ENCODE measurements at regions not wholly inside any gene's neighbourhood (a gene's known extent, or its start where the extent isn't known, plus 50 kb on each side); places are given as distances from the start of the nearest gene placed in this dataset.

GRCh38 chr2:78353168-78353567 lies 672.3 kb upstream of the REG3G start:
- CTCF ChIA-PET: no interaction called here
- no peak overlapping the region for H3K27ac Mint-ChIP-seq
- no peak for TF ChIP-seq RORB (CRISPR knock-in tag; IDR thresholded peaks at IDR 0.05)
- TF ChIP-seq NFE2L1 (CRISPR knock-in tag; IDR thresholded peaks at IDR 0.05): no peak
- no peak for TF ChIP-seq ZSCAN18 (CRISPR knock-in tag; IDR thresholded peaks at IDR 0.05)
- TF ChIP-seq NFYB (CRISPR knock-in tag; conservative IDR thresholded peaks at IDR 0.05; ENCODE audit: low read depth): no peak
- TF ChIP-seq NR1H2 (CRISPR knock-in tag; IDR thresholded peaks at IDR 0.05): no peak
- no peak for TF ChIP-seq CREB1 (CRISPR knock-in tag; IDR thresholded peaks at IDR 0.05)
- TF ChIP-seq USF2 (CRISPR knock-in tag; IDR thresholded peaks at IDR 0.05): no peak
- TF ChIP-seq PREB (CRISPR knock-in tag; IDR thresholded peaks at IDR 0.05; ENCODE audit: borderline replicate concordance): no peak
- TF ChIP-seq MYBL2 (CRISPR knock-in tag; IDR thresholded peaks at IDR 0.05): no peak
- TF ChIP-seq PRRX2 (CRISPR knock-in tag; IDR thresholded peaks at IDR 0.05): no peak
- TF ChIP-seq, protein P1, sequence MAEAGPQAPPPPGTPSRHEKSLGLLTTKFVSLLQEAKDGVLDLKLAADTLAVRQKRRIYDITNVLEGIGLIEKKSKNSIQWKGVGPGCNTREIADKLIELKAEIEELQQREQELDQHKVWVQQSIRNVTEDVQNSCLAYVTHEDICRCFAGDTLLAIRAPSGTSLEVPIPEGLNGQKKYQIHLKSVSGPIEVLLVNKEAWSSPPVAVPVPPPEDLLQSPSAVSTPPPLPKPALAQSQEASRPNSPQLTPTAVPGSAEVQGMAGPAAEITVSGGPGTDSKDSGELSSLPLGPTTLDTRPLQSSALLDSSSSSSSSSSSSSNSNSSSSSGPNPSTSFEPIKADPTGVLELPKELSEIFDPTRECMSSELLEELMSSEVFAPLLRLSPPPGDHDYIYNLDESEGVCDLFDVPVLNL (CRISPR knock-in tag; IDR thresholded peaks at IDR 0.05; ENCODE audit: borderline replicate concordance, low read depth): no peak
- TF ChIP-seq IRF2 (CRISPR knock-in tag; IDR thresholded peaks at IDR 0.05; ENCODE audit: borderline replicate concordance, low read depth): no peak
- TF ChIP-seq, protein P2, sequence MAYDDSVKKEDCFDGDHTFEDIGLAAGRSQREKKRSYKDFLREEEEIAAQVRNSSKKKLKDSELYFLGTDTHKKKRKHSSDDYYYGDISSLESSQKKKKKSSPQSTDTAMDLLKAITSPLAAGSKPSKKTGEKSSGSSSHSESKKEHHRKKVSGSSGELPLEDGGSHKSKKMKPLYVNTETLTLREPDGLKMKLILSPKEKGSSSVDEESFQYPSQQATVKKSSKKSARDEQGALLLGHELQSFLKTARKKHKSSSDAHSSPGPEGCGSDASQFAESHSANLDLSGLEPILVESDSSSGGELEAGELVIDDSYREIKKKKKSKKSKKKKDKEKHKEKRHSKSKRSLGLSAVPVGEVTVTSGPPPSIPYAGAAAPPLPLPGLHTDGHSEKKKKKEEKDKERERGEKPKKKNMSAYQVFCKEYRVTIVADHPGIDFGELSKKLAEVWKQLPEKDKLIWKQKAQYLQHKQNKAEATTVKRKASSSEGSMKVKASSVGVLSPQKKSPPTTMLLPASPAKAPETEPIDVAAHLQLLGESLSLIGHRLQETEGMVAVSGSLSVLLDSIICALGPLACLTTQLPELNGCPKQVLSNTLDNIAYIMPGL (CRISPR knock-in tag; IDR thresholded peaks at IDR 0.05): no peak
- TF ChIP-seq JUN (CRISPR knock-in tag; IDR thresholded peaks at IDR 0.05): no peak
- TF ChIP-seq PRDM15 (CRISPR knock-in tag; IDR thresholded peaks at IDR 0.05): no peak
- TF ChIP-seq ATF2 (CRISPR knock-in tag; IDR thresholded peaks at IDR 0.05; ENCODE audit: borderline replicate concordance, low read depth): no peak
- no peak for TF ChIP-seq HMGA2 (CRISPR knock-in tag; IDR thresholded peaks at IDR 0.05)
- TF ChIP-seq EMX1 (CRISPR knock-in tag; IDR thresholded peaks at IDR 0.05): no peak
- TF ChIP-seq ETV6 (CRISPR knock-in tag; IDR thresholded peaks at IDR 0.05): no peak
- TF ChIP-seq CBFB (CRISPR knock-in tag; IDR thresholded peaks at IDR 0.05; ENCODE audit: low read depth): no peak
- no peak overlapping the region for H3K4me3 Mint-ChIP-seq
- H3K27me3 Mint-ChIP-seq (ENCODE audit: low read depth): no peaks in the 10 kb centered on the region
- peaks cover 12% of the 10 kb centered on the region for H3K4me1 Mint-ChIP-seq
- POLR2A ChIA-PET: no interaction called here
- H3K36me3 Mint-ChIP-seq: no peaks in the 10 kb centered on the region
- DNase-seq (ENCODE audit: low spot score) (no peak), ATAC-seq (no peak)
- no peaks in the 10 kb centered on the region for H3K9me3 Mint-ChIP-seq
